Left kidney (tissue), 1 donor: ENCODE measurements at regions not wholly inside any gene's neighbourhood (a gene's known extent, or its start where the extent isn't known, plus 50 kb on each side); places are given as distances from the start of the nearest gene placed in this dataset.
"Not testable (repeated sequence)": the region's sequence is repeated elsewhere in the genome, so short reads cannot be mapped to it uniquely, and the experiment has no call there.

Experiments used
- DNase-seq: peaks from one replicate; pipeline ENCODE4 v3.0.0-alpha.2; 2013

DNA sequence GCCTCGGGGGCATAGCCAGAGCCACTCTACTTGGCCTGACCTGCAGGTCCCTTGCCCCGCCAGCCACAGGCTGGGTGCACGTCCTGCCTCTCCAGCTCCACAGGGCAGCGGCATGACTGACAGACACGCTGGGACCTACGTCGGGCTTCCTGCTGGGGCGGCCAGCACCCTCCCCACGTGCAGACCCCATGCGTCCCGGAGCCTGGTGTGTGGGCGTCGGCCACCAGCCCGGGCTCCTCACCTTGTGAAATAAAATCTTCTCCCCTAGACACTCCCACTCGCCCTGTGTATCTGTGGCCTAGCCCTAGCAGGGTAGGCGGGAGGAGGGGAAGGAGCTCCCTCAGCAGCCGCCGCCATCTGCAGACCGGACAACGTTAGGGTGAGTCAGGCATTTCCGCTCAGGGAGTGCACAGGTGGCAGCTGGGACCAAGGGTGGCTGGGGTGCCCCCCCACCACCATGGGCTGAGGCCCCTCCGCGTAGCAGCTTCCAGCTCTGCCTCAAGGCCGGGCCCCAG is 119.5 kb downstream of the IGLL1 start:
- not testable (repeated sequence) for DNase-seq

DNA sequence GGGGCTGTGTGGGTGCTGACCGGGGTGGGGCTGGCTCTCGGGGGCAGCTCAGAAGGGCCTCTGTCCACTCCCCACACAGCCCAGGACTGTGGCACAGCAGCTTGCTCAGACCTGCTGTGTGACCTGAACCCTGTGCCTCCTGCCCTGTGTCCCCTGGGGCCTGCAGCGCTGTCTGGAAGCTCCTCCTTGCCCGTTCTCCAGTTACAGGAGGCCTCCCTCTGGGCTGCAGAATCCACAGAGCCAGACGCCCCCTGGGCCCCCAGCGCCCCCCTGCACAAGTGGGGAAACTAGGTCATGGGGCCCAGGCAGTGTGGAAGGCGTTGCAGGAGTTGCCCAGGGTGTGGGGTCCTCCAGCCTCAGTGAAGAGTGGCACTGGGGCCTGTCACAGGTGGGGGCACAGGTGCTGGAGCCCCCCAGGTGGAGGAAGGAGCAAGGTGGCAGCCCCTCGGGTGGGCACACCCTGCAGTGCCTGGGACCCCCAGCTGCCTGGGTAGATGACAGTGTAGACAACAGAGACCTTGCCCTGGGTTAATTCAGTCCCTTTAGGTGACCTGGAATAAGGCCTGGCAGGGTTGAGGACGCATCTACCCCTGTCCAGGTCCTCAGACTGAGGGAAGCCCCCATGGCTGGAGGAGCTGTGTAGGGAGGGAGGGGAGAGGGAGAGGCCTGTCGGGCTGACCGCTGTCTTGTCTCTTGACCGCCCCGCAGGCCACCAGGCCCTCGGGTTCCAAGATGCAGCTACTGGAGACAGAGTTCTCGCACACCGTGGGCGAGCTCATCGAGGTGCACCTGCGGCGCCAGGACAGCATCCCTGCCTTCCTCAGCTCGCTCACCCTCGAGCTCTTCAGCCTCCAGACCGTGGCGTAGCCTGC is 120.2 kb downstream of the IGLL1 start:
- DNase-seq: not testable (repeated sequence)

DNA sequence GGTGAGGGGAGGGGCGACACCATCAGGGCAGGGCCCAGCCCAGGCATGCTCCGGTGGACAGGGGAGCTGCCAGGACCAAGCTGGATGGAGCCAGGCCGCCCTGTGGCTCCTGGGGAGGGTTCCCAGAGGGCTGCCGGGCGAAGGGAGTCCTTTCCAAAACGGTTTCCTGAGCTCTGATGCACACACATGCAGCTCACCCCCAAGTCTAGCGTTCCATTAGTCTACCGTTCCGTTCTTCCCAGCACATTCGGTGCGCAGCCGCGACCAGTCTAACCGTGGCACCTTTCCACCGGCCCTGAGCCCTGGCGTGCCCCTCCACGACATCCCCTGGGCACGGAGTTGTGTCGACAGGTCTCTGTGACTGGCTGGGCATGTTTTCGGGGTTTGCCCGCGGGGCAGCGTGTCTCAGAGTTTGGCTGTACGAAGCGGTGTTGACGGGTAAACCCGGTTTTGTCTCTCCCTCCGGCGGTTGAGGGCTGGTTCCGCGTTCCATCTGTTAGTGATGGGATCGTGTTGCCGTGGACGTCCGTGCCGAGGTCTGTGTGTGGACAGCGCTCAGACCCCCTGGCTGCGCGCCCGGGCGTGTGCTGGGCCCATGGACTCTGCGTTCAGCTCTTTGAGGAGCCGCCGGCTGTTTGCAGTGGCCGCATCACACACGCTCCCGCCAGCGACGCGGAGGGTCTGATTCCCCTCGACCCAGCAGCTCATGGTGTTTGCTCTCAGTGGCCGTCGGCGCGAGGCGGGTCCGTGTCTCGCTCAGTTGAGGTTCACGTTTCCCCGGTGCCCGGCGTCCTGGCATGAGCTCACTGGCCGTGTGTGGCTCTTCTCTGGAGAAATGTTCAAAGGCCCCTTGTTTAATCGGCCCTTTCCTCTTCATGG is 121.2 kb downstream of the IGLL1 start:
- no peak for DNase-seq

DNA sequence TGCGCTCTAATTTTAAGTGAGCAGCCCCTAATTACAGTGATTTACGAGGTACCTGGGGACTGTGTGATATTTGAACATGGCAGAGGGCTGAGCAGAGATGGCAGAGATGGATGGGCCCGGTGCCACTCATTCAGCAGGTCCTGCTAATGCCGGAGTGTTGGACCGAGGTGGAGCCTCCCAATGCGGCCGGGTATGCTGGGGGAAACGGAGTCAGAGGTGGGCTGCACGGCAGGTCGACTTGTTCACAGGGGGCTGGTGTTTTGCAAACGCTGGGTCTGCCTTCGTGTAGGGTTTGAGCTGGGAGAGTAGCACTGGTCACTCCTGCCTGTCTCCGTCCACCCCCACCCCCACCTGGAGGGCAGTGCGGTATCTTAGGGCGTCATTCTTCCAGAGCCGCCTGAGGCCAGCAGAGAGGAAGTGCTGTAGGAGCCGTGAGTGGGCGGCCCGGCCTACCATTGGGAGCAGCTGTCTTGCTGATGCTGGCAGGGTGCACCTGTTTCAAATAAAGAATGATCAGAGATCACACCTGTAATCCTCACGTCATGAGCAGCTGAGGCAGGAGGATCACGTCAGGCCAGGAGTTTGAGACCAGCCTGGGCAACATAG is 122.6 kb downstream of the IGLL1 start:
- no peak for DNase-seq

DNA sequence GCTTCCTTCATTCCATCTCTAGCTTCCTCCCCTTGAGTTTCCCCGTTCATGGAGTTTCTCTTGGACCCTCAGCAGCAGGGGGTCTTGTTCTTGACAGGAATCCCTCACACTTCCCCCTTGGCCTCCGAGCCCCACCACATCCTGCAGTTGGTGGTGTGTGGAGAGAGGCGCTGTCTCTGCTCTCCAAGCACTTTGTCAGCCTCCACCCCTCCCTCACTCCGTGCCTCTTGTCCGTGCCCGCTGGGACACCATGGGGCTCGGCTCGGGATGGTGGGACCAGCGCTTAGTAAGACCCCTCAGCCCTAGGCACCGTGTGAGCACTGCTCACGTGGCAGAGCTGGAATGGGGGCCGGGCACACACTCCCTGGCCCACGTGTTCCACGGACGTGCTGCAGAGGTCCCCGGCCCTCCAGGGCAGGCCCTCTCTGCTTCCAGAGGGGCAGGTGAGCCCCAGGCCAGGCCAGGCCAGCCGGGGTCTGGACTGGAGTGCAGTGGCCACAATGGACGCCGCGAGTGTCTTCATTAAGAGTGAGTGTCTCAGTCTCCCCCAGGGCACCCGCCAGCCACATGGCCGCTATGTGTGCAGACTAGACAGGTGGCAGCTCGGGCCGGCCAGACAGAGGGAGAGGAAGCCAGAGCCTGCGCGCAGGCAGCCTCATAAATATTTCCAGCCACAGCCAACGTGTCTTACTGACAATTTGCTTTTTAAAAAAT is 123.3 kb downstream of the IGLL1 start:
- not testable (repeated sequence) for DNase-seq

DNA sequence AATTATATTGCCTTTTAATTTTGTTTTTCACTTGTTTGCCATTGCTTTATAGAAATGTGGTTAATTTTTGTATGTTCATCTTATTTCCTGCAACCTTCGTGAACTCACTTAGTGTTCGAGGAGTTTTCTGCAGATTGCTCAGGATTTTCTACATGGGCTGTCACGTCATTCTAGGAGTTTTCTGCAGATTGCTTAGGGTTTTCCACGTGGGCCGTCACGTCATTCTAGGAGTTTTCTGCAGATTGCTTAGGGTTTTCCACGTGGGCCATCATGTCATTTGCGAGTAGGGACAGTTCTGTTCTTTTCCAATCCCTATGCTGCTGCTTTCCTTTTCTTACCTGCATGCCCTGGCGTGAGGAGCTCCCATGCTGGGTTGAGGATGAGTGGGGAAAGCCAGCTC is 125.7 kb downstream of the IGLL1 start:
- DNase-seq: not testable (repeated sequence)

DNA sequence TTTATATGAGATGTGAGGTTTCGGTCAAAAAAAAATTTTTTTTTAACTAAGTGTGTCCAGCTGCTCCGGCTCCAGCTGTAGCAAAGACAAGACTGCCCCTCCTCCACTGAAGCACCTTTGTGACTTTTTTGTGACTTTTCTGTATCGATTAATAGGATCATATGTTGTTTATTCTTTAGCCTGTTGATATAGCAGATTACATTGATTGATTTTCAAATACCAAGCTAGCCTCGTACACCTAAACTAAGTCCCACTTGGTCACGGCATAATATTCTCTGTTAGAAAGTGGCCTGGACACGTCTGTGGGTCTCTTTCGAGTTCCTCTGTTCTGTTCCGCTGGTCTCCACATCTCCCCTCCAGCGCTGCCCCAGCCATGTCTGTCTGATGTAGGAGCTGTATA is 126.8 kb downstream of the IGLL1 start:
- DNase-seq: no peak

DNA sequence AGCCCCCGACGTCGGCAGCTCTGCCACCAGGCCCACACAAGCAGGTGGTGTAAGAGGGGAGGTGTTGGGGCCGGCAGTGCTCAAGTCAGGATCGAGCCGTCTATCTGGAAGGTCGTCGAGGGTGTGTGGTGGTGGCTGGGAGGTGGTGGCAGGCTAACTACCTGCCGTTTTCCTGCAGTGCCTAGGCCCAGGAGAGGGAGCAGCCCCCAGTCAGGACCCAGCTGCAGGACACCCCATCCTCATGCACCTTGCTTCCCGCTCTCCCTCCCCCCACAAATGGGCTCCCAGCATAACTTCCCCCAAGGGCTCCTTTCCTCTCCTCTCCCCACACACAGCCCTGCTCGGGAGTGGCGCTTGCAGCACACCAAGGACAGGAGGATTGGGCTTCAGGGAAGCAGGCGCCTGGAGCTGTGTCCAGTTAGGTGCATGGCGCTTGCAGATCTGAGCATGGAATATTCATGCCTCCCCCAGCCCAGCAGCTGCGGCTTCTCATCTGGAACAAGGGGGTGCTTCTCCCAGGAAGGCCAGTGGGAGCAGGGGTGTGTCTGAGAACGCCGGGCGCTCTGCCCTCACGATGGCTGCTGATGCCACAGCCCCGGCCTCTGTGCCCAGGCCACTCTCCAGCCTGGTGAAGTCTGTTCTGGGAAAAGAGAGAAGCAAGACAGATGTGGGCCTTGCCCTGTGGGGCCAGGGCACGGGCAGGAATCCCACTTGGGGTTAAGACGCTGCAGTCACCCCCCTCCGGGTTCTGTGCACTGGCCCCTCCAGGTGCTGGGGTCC is 127.7 kb downstream of the IGLL1 start:
- DNase-seq: no peak

DNA sequence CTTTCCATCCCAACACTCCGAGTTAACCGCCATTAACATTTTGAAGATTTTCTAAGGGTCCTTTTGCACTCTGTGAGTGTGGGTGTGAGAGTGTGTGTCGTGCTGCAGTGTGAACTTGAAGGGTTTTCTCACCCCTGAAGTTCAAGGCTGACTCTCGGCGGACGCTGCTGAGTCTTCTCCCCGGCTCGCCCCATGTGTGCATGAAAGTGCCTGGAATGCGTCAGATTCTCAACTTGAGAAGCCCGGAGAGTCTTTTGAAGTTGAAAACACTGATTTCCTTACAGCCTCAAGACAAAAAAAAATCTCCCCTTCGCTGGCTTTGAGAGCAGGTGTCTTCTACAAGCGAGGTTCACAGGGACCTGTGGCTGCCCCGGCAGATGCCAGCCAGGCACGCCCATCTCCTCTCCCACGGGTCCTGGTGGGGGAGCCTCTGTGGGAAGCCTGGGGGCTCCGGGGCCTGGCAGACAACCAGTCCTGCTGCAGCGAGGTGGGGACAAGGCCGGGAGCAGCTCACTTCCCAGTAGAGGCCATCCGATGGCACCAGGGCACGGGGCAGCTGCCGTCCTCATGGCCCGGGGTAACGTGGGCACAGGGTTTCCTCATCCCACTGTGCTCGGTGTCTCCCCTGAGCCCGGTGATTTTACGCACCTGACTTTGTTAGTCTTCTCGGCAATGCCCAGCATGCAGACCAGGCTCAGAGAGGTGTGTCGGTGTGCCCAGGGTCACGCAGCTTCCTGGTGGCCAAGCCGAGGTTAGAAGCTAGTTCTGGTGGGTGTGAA is 128.4 kb downstream of the IGLL1 start:
- not testable (repeated sequence) for DNase-seq

DNA sequence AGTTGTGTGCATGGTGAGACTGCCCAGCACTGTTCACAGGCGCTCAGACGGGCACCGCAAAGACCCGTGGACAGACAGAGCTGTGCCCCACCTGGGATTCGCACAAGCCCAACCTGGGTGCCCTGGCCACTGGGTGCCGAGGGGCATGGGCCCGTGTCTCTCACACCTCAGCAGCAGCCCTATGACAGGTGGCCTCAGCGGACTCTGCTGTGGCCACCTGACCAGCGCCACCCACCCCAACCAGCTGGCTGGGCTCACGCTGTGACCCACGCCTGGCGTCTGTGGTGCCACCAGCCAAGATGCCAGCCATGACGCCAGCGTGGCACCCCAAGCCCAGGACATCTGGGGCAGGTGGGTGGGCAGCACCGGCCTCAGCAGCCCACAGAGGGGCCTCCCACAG is 129.3 kb downstream of the IGLL1 start:
- not testable (repeated sequence) for DNase-seq

DNA sequence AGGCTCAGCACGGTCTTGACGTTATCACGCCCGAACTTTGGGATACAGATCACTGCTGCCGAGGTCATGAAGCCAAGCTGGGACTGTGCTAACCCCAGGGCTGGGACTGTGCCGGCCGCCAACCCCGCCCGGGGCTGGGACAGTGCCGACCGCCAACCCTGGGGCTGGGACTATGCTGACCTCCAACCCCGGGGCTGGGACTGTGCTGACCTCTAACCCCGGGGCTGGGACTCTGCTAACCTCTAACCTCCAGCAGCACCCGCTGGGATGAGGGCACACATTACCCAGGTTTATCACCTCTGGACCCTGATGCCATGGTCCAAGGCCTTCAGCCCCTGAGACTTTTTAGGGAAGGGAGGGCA is 129.7 kb downstream of the IGLL1 start:
- DNase-seq: no peak

DNA sequence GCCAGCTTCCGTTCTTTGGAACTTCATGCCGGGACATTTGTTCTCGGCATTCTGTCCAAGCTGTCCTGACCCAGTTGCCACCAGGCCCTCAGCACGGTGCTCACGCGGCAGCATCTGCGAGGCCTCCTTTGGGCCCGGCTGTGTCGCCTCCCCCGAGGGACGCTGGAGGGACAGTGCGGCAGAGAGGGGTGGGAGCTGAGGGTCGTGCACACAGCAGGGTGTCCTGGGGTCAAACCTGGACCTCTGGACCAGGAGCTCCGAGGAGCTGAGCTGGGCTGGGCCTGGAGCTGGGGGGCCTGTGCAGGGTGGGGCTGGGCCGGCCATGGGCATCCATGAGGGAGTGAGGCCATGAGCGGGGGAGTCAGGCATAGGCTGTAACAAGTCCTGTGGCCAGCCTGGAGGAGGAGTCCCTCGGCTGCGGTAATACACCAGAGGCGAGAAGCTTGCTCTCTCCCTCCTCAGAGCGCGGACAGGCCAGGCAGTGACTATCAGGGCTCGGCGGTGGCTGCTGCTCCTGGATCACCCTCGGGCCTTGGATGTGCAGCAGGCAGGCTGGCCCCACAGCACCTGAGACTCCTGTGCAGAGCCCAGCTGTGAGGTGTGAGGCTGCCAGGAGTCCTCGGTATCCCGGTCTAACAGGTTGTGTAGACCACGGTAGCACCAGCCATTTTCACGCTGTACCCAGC is 130.2 kb downstream of the IGLL1 start:
- not testable (repeated sequence) for DNase-seq

DNA sequence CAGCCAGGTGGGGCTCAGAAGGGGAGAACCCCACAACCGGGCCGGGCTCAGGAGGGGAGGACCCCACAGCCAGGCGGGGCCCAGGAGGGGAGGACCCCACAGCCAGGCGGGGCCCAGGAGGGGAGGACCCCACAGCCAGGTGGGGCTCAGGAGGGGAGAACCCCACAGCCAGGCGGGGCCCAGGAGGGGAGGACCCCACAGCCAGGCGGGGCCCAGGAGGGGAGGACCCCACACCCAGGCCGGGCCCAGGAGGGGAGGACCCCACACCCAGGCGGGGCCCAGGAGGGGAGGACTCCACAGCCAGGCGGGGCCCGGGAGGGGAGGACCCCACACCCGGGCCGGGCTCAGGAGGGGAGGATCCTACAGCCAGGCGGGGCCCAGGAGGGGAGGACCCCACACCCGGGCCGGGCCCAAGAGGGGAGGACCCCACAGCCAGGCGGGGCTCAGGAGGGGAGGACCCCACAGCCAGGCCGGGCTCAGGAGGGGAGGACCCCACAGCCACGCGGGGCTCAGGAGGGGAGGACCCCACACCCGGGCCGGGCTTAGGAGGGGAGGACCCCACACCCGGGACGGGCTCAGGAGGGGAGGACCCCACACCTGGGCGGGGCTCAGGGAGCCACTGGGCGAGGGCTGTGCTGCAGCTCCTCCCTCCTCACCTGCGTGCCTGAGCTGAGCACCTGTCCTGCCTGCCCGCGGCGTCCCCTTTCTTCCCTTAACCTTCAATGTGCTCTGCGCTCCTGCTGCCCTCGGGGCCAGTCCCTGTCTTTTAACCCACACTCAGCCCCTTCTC is 131.4 kb downstream of the IGLL1 start:
- DNase-seq: not testable (repeated sequence)

DNA sequence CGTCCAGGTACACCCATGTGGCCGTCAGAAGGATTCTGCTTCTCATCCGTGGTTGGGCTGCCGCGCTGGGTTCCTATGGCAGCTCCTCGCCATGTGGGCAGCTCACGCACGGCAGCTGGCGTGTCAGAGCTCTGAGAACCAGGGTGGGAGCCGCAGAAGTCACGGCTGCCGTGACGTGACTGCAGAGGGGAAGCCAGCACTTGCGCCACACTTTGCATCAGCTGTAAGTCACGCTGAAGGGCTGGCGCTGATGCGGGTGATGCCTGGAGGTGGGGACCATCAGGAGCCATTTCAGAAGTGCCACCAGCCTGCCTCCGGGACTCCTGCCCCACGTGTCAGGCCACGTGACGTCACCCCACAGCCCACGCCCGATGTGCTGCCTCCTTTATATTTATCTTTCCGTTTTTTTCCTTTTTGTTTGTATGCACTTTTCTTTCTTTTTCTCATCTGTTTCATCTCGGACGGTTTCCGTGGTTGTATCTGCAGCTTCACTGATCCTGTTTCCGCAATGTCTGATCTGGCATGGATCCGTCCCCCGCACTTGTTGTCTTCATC is 133.2 kb downstream of the IGLL1 start:
- DNase-seq: no peak

DNA sequence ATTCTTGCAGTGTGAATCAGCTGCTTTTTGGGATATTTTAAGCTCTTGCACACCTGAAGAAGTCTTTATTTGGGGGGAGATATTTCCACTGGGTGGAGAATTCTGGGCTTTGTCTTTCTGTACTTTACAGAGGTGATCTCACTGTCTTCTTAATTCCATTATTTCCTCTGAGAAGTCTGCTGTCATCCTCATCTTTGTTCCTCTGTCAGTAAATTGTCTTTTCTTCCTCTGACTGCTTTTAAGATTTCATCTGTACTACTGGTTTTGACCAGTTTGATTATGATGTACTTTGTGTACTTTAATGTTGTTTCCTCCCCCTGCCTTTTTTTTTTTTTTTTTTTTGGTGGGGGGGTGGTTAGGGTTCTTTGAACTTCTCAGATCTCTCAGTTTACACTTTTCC is 133.9 kb downstream of the IGLL1 start:
- not testable (repeated sequence) for DNase-seq

DNA sequence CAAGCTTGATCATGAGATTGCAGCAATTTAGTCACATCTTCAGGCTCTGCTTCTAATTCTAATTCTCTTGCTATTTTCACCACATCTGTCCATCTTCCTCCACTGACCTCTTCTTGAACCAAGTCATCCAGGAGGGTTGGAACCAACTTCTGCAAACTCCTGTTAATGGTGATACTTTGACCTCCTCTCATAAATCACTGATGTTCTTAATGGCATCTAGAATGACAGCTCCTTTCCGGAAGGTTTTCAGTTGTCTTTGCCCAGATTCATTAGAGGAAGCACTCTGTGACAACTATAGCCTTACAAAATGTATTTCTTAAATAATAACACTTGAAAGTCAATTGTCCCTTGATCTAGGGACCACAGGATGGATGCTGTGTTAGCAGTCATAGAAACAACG is 136.2 kb downstream of the IGLL1 start:
- DNase-seq: not testable (repeated sequence)

DNA sequence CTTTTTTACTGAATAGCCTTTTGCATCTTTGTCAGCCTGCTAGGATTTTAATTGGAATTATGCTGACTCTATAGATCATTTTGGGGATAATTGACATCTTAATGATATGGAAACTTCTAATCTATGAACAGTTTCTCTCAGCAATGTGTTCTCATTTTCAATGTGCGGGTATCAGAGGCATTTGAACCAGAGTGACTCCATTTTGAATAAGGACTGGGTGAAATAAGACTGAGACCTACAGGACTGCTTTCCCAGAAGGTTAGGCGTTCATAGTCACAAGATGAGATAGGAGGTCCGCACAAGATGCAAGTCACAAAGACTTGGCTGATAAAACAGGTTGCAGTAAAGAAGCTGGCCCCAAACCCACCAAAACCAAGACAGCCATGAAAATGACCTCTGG is 140.5 kb downstream of the IGLL1 start:
- not testable (repeated sequence) for DNase-seq

DNA sequence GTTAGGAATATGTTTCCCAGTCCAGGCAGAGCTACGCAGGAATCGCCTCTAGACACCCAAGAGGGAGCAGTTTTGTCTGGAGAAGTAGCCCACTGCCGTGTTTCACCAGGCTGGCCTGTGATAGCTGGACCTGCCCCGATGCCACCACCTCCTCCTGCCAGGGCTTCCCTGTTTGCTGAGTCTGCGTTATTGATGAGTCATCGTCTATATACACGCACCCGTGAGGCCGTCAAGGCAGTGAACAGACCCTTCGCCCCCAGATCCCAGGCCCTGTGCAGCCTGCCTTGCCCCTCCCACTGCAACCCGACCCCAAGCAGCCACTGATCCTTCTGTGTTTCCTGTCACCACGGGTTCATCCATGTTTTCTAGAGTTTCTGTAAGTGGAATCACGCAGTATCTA is 141.9 kb downstream of the IGLL1 start:
- DNase-seq: no peak
